HL-60/S4 treated with phorbol 12-myristate 13-acetate at 8.2 ng/mL for 4 days and 3 days (cell line): ENCODE measurements at regions not wholly inside any gene's neighbourhood (a gene's known extent, or its start where the extent isn't known, plus 50 kb on each side); places are given as distances from the start of the nearest gene placed in this dataset.

Source experiments
- in situ Hi-C: fragments of 300-500 bp; cut with MboI; formaldehyde crosslinking; loops from 2 replicates; pipeline ENCODE4 v1.15.0; 2022; ENCODE audit warnings: low sequenced_read_pairs

DNA sequence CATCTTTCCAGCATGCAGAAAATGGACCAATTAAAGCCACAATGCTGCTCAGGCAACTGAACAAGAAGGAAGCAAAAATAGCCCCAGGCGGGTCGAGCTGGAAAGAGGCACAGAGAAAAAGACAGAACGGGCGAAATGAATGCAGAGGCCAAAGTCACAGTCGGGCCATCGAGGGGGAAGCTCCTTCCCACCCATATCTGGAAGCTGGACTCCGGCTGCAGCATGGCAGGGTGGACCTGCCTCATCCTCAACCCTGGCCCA is 58.6 kb upstream of the PRDM11 start:
- in situ Hi-C loops: loop anchor here (25.0 kb wide), 1 partner anchor 476 kb away; no protein-coding TSS in a partner anchor

DNA sequence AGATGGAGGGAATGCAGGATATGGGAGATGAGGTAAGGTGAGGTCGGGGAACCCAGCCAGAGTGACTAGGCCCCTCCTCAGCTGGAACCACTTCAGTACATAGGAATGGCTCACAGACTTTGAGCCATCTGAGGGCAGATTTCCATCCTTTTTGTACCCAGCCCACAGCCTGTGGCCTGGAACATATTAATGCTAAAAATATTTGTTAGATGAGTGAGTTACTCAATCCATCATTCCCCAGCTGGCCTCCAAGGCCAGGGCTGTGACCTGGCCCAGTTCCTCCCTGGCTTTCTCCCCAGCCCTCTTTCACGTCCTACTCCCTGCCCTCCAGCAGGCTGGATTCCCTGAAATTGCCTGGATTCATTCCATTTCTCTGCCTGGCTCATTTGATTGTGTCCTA is 57.2 kb upstream of the PRDM11 start:
- in situ Hi-C loops: loop anchor here (25.0 kb wide), 1 partner anchor 477 kb away; no protein-coding TSS in a partner anchor

DNA sequence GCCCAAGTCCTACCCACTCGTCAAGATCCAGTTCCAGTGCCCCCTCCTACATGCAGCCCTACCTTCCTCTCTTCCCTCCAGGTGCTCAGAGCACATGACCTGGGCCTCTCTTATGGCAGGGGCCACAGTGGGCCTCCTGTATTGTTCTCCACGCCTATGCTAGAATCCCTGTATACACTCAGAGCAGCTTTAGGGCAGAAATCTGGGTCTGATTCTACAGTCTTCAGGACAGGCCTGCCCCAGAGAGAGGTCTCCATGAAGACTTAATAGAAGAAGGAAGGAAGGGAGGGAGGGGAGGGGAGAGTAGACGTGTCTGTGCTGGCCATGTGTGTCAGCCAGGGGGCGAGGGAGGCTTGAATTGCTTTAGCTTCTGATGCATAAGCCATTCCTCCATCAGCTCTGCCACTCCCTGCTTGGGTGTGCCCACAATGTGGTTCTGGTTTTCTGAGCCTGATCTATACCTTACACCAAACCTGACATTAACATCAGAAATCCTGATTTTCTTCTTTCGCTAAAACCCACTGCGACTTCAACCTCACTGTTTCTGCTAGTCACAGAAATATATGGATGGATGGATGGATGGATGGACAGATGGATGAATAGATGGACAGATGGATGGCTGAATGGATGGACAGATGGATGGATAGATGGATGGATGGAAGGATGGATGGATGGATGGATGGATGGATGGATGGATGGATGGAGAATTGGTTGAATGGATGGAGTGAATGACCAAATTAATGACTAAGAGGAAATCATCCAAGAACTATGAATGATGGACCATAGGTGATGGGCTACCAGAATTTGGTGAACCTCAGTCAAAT is 56.6 kb upstream of the PRDM11 start:
- in situ Hi-C loops: loop anchor here (25.0 kb wide), 1 partner anchor 478 kb away; no protein-coding TSS in a partner anchor

DNA sequence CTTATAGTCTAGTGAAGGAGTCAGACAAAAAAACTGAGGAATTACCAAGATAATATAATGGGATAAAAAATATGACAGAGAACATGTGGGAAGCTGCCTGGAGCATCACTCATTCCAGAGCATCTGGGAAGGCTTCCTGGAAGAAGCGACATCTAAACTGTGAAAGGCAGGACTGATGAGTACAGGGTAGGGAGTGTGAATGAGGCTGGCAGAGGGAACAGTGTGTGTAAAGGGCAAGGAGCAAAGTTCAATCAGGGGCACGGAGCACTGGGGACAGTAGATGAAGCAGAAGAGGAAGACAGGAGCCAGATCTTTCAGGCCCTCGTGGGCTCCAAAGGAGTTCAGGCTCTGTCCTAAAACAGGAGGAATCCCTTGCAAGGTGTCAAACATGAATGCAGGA is 55.8 kb upstream of the PRDM11 start:
- in situ Hi-C loops: loop anchor here (25.0 kb wide), 1 partner anchor 478 kb away; no protein-coding TSS in a partner anchor

DNA sequence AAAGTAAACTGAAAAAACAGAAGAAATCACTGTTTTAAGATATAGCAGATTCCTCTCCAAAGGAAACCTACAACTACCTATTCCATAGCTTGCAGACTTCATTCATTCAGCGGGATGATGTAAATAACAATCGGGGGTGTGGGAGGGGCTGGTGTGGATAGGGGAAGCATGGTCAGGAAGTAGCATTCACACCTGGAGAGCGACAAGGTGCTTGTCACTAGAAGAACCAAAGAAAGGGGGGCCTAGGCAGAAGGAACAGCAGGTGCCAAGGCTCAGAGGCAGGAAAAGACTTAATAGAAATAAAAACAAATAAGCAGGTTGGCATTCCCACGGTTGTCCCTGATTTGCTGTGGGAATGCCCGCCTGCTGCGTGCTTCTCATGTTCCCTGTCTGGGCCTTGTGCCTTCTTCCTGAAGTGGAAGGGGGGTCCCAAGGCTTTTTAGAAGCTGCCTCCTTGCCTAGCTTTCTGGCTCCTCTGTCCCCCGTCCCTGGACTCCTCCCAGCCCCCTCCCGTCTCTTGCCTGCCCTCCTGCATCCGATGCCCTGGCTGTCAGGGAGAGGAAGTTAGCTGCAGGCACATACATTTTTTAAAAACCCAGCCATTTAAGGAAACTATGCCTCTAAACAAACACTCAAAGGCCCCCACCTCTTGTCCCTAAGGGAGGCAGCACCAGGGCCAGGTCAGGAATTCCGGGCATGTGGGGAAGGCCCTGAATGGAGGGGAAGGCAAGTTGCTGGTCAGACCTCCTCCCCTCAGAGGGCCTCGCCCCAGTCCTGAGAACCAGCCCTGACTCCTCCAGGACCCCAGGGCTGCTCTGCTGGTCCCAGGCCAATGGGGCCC is 54.7 kb upstream of the PRDM11 start:
- in situ Hi-C loops: loop anchor here (25.0 kb wide), 1 partner anchor 479 kb away; no protein-coding TSS in a partner anchor

DNA sequence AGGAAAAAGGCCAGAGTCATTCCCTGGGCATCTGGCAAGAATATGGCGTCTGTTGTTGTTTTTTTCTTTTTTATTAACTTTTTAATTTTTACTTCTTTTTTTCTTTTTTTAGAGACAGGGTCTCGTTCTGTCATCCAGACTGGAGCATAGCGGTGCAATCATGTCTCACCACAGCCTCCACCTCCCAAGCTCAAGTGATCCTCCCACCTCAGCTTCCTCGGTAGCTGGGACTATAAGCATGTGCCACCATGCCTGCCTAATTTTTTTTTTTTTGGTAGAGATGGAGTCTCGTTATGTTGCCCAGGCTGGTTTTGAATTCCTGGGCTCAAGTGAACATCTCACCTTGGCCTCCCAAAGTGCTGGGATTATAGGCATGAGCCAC is 54.0 kb upstream of the PRDM11 start:
- in situ Hi-C loops: loop anchor here (25.0 kb wide), 1 partner anchor 480 kb away; no protein-coding TSS in a partner anchor

DNA sequence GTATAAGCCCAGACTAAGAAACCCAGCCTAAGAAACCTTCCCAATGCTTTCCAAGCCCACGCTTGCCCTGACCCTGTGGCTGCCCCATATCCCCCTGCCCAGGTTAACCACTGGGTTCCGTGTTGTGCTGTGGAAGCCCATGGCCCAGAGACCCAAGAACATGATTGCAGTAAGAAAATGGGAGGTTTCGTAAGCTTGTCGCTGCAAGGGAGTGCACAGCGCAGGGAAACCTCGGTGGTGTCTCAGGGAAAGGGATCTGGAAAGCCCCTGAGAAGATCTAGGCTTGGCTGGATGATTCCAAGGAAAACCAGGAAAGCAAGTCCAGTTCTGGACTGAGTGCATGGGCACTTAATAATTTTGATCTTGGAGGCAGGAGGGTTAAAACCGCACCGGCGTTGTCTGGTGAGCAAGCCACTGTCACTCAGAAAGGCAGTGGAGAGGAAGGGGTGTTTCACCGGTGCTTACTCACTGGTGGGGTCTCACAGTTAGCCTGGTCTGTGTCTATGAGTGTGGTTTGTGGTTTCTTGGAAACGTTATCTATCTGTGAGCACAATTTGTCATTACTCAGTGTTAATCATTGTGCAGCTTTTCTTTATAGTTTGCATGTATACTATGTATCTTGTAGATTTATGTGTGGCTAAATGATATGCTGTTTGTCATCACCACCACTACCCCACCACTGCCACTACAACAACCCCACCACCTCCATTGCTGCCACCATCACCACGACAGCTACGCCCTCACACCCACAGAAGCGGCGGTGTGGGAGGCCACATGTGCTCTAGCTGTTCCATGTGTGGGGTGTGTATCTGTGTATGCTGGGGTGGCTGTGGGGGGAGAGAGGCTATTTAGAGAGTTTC is 53.3 kb upstream of the PRDM11 start:
- in situ Hi-C loops: loop anchor here (25.0 kb wide), 1 partner anchor 481 kb away; no protein-coding TSS in a partner anchor

DNA sequence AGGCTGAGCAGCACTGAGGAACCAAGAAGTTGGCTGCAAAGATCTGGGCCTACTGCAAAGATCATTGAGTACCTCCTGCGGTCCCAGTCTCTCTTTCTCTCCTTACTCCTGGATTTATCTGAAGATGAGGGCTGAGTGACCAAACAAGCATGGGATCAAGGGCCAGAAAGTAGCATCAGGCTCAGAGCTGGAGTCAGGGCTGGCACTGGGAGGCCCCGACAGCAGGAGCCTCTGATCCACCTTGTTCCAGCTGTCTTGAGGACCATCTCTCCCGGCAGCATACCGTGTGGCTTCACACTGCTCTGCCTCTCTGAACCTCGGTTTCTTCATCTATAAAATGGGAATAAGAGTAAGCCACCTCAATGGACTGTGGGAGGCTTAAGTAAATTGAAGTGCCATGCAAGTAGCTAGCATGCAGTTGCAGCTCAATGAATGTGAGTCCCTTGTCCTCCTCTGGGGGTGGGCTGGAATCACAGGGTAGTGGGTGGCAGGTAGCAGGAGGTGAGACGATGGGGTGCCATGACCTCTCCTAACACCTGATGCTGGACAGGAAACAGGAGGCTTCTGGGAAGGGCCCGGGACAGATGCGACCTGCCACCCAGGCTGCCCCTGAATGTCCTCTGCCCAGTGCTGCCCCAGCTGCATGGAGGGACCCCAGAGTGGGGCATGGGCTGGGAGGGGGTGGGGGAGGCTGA is 52.5 kb upstream of the PRDM11 start:
- in situ Hi-C loops: loop anchor here (25.0 kb wide), 1 partner anchor 482 kb away; no protein-coding TSS in a partner anchor

DNA sequence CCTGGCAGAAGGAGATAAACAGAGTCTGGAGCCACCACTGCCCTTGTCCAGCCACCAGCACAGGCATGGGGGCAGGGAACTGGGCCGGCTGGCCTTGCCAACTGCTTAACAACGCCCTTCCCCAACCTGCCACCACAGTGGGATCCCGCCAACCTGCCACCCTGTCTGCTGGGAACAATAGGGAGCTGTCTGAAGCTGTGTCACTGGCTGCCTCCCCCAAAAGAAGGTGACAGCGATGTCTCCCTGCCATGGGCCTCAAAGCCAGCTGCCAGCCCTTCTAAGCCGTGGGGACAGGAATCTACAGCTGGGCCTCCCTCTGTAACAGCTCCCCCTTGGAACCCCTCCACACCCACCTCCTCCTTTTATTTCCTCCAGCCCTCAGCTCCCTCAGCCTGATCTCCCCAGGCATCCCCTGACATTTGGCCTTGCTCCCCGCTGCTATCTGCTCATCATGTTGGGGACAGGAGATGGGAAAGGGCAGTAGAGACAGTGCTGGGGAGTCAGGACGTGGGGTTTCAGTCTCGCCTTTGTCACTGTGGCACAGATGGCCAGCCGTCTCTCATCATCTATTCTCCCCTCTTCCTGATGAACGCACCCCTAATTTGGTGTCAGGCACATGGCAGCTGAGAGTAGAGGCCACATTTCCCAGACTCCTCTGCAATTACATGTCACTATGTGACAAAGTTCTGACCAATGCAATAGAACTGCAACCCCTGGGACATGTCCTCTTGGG is 51.3 kb upstream of the PRDM11 start:
- in situ Hi-C loops: loop anchor here (25.0 kb wide), 1 partner anchor 483 kb away; no protein-coding TSS in a partner anchor

DNA sequence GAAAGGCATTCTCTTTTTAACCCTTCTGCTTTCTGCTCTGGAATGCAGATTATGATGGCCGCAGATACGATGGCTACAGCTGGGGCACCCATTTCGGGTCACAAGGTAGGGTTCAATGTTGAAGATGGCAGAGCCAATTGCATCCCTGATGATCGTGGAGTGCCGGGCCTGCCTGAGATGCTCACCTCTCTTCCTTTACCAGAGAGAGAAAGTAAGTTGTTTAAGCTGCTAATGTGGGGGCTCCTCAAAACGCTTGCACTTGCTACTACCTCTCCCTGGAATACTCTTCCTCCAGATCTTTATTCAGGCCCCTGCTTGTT is 50.8 kb upstream of the PRDM11 start:
- in situ Hi-C loops: loop anchor here (25.0 kb wide), 1 partner anchor 483 kb away; no protein-coding TSS in a partner anchor

DNA sequence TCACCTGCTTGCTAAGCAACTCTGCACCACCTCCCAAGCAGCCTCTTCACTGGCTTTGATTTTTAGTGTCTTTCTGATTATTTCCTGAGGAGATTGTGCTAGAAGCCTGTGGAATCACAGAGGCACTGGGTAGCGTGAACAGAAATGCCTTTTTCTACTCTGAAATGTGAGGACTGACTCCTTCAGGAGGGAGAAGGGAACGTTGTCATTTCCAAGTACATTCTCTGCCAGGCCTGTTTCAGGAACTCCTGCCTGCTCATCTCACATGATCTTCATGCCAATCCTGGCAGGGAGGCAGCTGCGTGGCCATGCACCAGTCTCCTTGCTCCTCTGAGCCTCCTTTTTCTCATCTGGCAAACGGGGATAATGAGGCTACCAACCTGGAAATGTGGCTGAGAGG is 49.8 kb upstream of the PRDM11 start:
- in situ Hi-C loops: loop anchor here (25.0 kb wide), 1 partner anchor 484 kb away; no protein-coding TSS in a partner anchor
